Gastrocnemius medialis (tissue), 4 donors: ENCODE measurements at regions not wholly inside any gene's neighbourhood (a gene's known extent, or its start where the extent isn't known, plus 50 kb on each side); places are given as distances from the start of the nearest gene placed in this dataset.

Experiments used
- ATAC-seq, 2 donors: fragments of 150-250 bp; one replicate each; pipeline ENCODE4 v1.9.1; 2016
- DNase-seq, 2 donors: peaks; one replicate each; pipeline ENCODE4 v3.0.0-alpha.2; 2019
- H3K27ac ChIP-seq, 4 donors: fragments of 200-600 bp; sonication (generic); 1 replicate in 1 of 4; 2 replicates in 3 of 4; pipeline ENCODE4 v1.5.1; 2016 to 2018; ENCODE audit warnings: mild to moderate bottlenecking in 2 of 4, moderate library complexity in 1 of 4
- H3K27me3 ChIP-seq, 3 donors: fragments of 200-600 bp; sonication (generic) in 2 of 3; 1 replicate in 1 of 3; 2 replicates in 2 of 3; pipeline versions ENCODE4 v1.5.1 to v1.6.0; 2016 to 2019; ENCODE audit warnings: mild to moderate bottlenecking in 1 of 3, moderate library complexity in 1 of 3
- H3K36me3 ChIP-seq, 2 donors: fragments of 200-600 bp; sonication (generic) in 1 of 2; one replicate each; pipeline ENCODE4 v1.5.1; 2017 to 2018
- H3K4me1 ChIP-seq, 2 donors: fragments of 200-600 bp; sonication (generic) in 1 of 2; one replicate each; pipeline ENCODE4 v1.5.1; 2016 to 2017; ENCODE audit warnings: mild to moderate bottlenecking in 2 of 2
- H3K4me3 ChIP-seq, 4 donors: fragments of 200-600 bp; sonication (generic) in 3 of 4; 1 replicate in 1 of 4; 2 replicates in 3 of 4; pipeline ENCODE4 v1.5.1; 2016 to 2019; ENCODE audit warnings: mild to moderate bottlenecking in 2 of 4
- H3K9me3 ChIP-seq, 3 donors: fragments of 200-600 bp; sonication (generic) in 2 of 3; 1 replicate in 1 of 3; 2 replicates in 2 of 3; pipeline ENCODE4 v1.5.1; 2016 to 2019
- POLR2A ChIP-seq, 2 donors: fragments of 450-650 bp; IDR thresholded peaks; one replicate each; pipeline ENCODE4 v1.6.1; 2017; ENCODE audit warnings: antibody characterized with exemption in 2 of 2, mild to moderate bottlenecking in 2 of 2, moderate library complexity in 2 of 2
- in situ Hi-C, 4 donors: fragments of 200-750 bp; cut with MboI; loops; one replicate each; pipeline versions ENCODE4 v1.15.0 to v1.8.0; 2017; ENCODE audit warnings: low sequenced_read_pairs in 4 of 4
- intact Hi-C: fragments of 100-400 bp; cut with DNase I; formaldehyde crosslinking; loops from one replicate; pipeline ENCODE4 v1.15.1; 2023; ENCODE audit warnings: low total_unique reads
- TF ChIP-seq, protein P1 (sequence below), 5 experiments: fragments of 450-650 bp in 3 of 5; fragments of 200-600 bp in 2 of 5; sonication (generic) in 2 of 5; IDR thresholded peaks in 4 of 5; conservative IDR thresholded peaks in 1 of 5; 1 replicate in 4 of 5; 2 replicates in 1 of 5; pipeline ENCODE4 v1.5.1; 2016 to 2019; ENCODE audit warnings: antibody characterized with exemption in 5 of 5, mild to moderate bottlenecking in 3 of 5, moderate library complexity in 3 of 5

DNA sequence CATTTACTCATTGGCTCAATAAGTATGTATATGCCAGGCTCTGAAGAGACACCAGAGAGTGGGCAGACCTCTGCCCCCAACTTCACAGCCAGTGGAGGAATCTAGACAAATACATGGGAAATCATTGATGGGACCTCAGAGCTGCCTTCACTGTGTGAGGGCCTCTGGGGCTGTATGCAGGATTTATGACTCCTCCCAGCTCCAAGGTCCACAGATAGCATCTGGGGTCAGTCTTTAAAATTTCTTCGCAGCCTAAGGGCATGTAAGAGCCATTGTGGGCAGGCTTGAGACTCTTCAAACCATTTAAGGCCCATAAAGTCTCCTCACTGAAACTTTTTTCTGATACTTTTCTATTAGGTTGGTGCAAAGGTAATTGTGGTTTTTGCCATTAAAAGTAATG, 125.5 kb downstream of the SPTSSA start:
- intact Hi-C loops: no loop called here
- Histone ChIP-seq H3K27me3 (no peaks in the 10 kb centered on the region), H3K4me3 (no peak overlapping the region), H3K9me3 (no peaks in the 10 kb centered on the region), H3K27ac (no peak overlapping the region), H3K36me3 (no peaks in the 10 kb centered on the region), H3K4me1 (peaks cover 0 to 2% of the 10 kb centered on the region in 2 donors)
- no peak for ATAC-seq
- no peak for DNase-seq
- in situ Hi-C loops: loop anchor here (10.0 to 25.0 kb wide), 3 partner anchors 158 to 176 kb away; no protein-coding TSS in a partner anchor
- no peak for TF ChIP-seq POLR2A (IDR thresholded peaks at IDR 0.05)
- TF ChIP-seq, protein P1, sequence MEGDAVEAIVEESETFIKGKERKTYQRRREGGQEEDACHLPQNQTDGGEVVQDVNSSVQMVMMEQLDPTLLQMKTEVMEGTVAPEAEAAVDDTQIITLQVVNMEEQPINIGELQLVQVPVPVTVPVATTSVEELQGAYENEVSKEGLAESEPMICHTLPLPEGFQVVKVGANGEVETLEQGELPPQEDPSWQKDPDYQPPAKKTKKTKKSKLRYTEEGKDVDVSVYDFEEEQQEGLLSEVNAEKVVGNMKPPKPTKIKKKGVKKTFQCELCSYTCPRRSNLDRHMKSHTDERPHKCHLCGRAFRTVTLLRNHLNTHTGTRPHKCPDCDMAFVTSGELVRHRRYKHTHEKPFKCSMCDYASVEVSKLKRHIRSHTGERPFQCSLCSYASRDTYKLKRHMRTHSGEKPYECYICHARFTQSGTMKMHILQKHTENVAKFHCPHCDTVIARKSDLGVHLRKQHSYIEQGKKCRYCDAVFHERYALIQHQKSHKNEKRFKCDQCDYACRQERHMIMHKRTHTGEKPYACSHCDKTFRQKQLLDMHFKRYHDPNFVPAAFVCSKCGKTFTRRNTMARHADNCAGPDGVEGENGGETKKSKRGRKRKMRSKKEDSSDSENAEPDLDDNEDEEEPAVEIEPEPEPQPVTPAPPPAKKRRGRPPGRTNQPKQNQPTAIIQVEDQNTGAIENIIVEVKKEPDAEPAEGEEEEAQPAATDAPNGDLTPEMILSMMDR (IDR thresholded peaks at IDR 0.05 in 4 of 5, conservative IDR thresholded peaks at IDR 0.05 in 1 of 5): no peak

DNA sequence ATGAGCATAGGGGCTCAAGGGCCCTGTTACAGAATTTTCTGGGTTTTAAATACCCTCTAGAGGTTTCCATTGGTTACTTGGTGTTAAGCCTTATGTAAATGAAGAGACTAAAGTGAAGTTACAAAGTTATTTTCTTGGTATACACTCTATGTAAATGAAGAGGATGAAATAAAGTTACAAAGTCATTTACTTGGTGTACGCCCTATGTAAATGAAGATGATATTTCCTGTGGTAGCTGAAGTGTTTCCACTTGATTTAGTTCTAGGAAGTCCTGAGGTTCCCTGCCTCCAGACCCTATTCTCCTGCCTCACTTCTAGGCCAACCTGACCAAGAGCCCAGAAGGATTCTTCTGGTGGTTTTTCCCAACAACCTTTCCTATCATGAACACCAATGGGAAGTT, 126.1 kb downstream of the SPTSSA start:
- in situ Hi-C loops (loop anchor here (10.0 to 25.0 kb wide), 3 partner anchors 159 to 176 kb away; no protein-coding TSS in a partner anchor), intact Hi-C loops (no loop called here)
- Histone ChIP-seq H3K27ac (no peak overlapping the region), H3K27me3 (no peaks in the 10 kb centered on the region), H3K9me3 (no peaks in the 10 kb centered on the region), H3K4me1 (peaks cover 0 to 5% of the 10 kb centered on the region in 2 donors), H3K36me3 (no peaks in the 10 kb centered on the region), H3K4me3 (no peak overlapping the region)
- DNase-seq (no peak), ATAC-seq (no peak)
- TF ChIP-seq, protein P1 (IDR thresholded peaks at IDR 0.05 in 4 of 5, conservative IDR thresholded peaks at IDR 0.05 in 1 of 5): no peak
- no peak for TF ChIP-seq POLR2A (IDR thresholded peaks at IDR 0.05)

DNA sequence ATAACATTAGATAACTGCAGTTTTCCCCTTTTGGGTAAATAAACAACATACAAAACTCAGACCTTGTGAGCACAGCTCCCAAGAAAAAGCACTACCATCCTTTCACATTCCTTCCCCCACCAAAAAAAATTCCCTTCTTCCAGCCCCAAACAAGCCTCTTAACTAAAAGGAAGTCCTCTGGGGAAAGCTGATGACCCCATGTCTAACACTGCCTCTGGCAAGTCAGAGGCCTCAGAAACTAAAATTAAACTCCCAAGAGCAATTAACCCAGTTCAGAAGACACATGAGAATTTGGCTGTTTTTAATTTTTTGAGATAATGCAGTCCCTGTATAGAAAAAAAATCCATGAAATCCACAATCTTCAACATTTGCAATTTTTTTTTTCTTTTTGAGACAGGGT, 127.7 kb downstream of the SPTSSA start:
- intact Hi-C loops: no loop called here
- no peak for ATAC-seq

DNA sequence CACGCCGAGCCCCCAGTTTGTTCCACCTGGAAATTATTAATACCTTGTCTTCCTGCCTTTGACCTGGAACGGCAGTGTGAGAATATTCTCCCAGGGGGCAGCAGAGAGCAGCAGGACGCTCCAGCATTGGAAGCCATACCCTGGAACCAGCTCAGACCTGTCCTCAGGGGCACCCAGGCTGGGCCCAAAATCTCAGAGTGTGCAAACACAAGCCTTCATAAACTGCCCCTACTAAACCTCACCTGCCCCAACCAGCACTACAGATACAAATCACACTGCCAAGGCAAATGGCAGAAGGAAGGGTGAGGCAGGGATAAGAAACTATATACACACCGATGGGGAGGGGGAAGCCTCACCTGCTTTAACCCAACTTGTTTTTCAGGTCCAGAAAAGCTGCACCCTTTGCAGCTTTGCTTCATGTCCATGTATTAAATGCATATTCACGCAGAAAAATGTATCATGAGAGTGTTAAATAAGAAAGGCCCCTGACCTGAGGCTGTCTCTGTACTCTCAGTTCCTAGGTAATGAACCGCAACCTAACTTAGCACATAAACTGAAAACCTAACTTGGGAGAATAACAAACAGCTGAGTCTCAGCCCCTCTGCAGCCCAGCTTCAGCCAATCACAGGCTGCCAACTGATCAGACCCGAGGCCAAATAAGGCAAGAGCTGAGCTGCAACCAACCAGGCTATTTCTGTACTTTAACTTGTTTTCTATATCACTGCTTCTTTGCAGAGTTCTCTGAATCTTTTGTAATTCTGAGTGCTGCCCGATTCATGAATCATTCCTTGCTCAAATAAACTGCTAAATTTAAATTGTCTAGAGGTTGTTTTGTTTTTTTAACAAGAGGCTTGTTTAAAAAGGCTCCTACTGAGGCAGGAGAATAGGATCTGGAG, 130.1 kb downstream of the SPTSSA start:
- Histone ChIP-seq H3K27me3 (no peaks in the 10 kb centered on the region), H3K9me3 (no peaks in the 10 kb centered on the region), H3K27ac (no peak overlapping the region), H3K4me3 (no peak overlapping the region), H3K4me1 (peaks cover 0 to 5% of the 10 kb centered on the region in 2 donors), H3K36me3 (no peaks in the 10 kb centered on the region)
- no peak for TF ChIP-seq POLR2A (IDR thresholded peaks at IDR 0.05)
- TF ChIP-seq, protein P1 (IDR thresholded peaks at IDR 0.05 in 4 of 5, conservative IDR thresholded peaks at IDR 0.05 in 1 of 5): peak; percentile 67 to 87 (median 73)
- ATAC-seq: peak; percentile 58 to 87
- in situ Hi-C loops: loop anchor here (10.0 to 25.0 kb wide), 3 partner anchors 163 to 180 kb away; no protein-coding TSS in a partner anchor
- intact Hi-C loops: loop anchor here (1.0 kb wide), 1 partner anchor 166 kb away; no protein-coding TSS in a partner anchor
- DNase-seq: peak; percentile 20 to 42

More for the DNA sequence above, 127.7 kb downstream of the SPTSSA start:
- Histone ChIP-seq H3K4me1 (peaks cover 0 to 5% of the 10 kb centered on the region in 2 donors), H3K9me3 (no peaks in the 10 kb centered on the region), H3K27ac (no peak overlapping the region), H3K36me3 (no peaks in the 10 kb centered on the region), H3K27me3 (no peaks in the 10 kb centered on the region), H3K4me3 (no peak overlapping the region)
- no peak for DNase-seq
- in situ Hi-C loops: loop anchor here (10.0 to 25.0 kb wide), 3 partner anchors 160 to 178 kb away; no protein-coding TSS in a partner anchor
- TF ChIP-seq POLR2A (IDR thresholded peaks at IDR 0.05): no peak
- TF ChIP-seq, protein P1 (IDR thresholded peaks at IDR 0.05 in 4 of 5, conservative IDR thresholded peaks at IDR 0.05 in 1 of 5): no peak
